Adrenal gland (tissue), 9 donors: ENCODE measurements at regions not wholly inside any gene's neighbourhood (a gene's known extent, or its start where the extent isn't known, plus 50 kb on each side); places are given as distances from the start of the nearest gene placed in this dataset.

ENCODE experiments used
- DNase-seq, 7 donors: peaks; one replicate each; pipeline ENCODE4 v3.0.0-alpha.2; 2019 to 2020
- H3K27ac ChIP-seq, 5 donors: fragments of 200-600 bp; sonication (generic) in 4 of 5; 1 replicate in 3 of 5; 2 replicates in 2 of 5; pipeline versions ENCODE4 v1.5.1 to v1.8.0; 2016 to 2020; ENCODE audit warnings: mild to moderate bottlenecking in 1 of 5
- H3K27me3 ChIP-seq: fragments of 200-600 bp; 2 replicates; pipeline ENCODE4 v1.8.0; 2021
- H3K36me3 ChIP-seq, 2 donors: fragments of 200-600 bp; replicated peaks in 1 of 2; 1 replicate in 1 of 2; 2 replicates in 1 of 2; pipeline versions ENCODE4 v1.5.1 to v1.8.0; 2018 to 2022
- H3K4me1 ChIP-seq, 2 donors: fragments of 200-600 bp; replicated peaks in 1 of 2; 1 replicate in 1 of 2; 2 replicates in 1 of 2; pipeline versions ENCODE4 v1.5.1 to v1.8.0; 2018 to 2021
- H3K4me3 ChIP-seq, 4 donors: fragments of 200-600 bp; sonication (generic) in 3 of 4; one replicate each; pipeline ENCODE4 v1.5.1; 2016 to 2018
- H3K9me3 ChIP-seq, 3 donors: fragments of 200-600 bp; sonication (generic) in 1 of 3; replicated peaks in 1 of 3; 1 replicate in 2 of 3; 2 replicates in 1 of 3; pipeline versions ENCODE4 v1.5.1 to v1.8.0; 2016 to 2021
- CTCF ChIP-seq, 6 experiments: fragments of 450-650 bp in 4 of 6; fragments of 200-600 bp in 2 of 6; sonication (generic) in 1 of 6; IDR thresholded peaks; 1 replicate in 5 of 6; 2 replicates in 1 of 6; pipeline versions ENCODE4 v1.5.1 to v1.8.0; 2016 to 2021; ENCODE audit warnings: antibody characterized with exemption in 6 of 6, mild to moderate bottlenecking in 2 of 6, moderate library complexity in 1 of 6
- POLR2A ChIP-seq, 2 donors: fragments of 450-650 bp; IDR thresholded peaks; one replicate each; pipeline ENCODE4 v1.6.1; 2017; ENCODE audit warnings: antibody characterized with exemption in 2 of 2, mild to moderate bottlenecking in 2 of 2, moderate library complexity in 1 of 2
- WGBS, 4 donors: extraction: QIAGEN DNeasy Blood & Tissue Kit in 2 of 4; methylation state at CpG; one replicate each; pipeline versions ENCODE4 v1.1.5 to v1.1.7; 2013 to 2017; 5-methylcytosine and 5-hydroxymethylcytosine counted together
- intact Hi-C, 2 donors: fragments of 100-400 bp; cut with DNase I; formaldehyde crosslinking; loops; one replicate each; pipeline versions ENCODE4 v1.14.1 to v1.15.0; 2022 to 2023
- donor health status: healthy with polysubstance abuse.
- donor health status: Bipolar disorder and iron deficiency.
- donor health status: DM: yes; HTN: yes; CAD: no.
- donor health status: DM: no; HTN: no; CAD: no.
- donor health status: DM: no; HTN: no; CAD: no.

DNA sequence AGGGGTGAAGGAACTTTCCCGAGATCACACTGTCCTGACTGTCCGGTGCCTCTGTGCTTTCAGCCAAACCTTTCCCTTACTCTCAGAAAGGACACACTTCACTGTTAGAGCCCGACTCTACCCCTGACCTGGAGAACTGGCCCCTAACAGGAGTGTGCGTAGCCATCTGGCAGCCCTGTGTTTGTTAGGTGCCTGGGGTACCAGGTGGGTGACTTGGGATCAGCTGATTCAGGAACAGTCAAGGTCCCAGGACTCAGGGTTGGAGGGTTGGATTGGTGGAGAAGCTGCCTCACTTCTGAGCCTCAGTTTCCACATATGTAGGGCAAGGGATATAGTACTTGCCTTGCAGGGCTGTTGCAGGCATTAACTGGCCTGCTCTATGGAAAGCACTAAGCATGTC, 98.3 kb upstream of the SLC6A11 start:
- TF ChIP-seq CTCF (IDR thresholded peaks at IDR 0.05) (no peak), POLR2A (IDR thresholded peaks at IDR 0.05) (no peak)
- Histone ChIP-seq H3K27me3 (peaks cover 7% of the 10 kb centered on the region), H3K36me3 (no peaks in the 10 kb centered on the region), H3K9me3 (no peaks in the 10 kb centered on the region), H3K27ac (no peak overlapping the region), H3K4me3 (no peak overlapping the region), H3K4me1 (no peaks in the 10 kb centered on the region)
- DNase-seq, result no peak
- intact Hi-C loops, result no loop called here
- WGBS, 4 donors, result 87 to 89% (median 88%) methylated on average over 4 of the region's 4 CpGs

DNA sequence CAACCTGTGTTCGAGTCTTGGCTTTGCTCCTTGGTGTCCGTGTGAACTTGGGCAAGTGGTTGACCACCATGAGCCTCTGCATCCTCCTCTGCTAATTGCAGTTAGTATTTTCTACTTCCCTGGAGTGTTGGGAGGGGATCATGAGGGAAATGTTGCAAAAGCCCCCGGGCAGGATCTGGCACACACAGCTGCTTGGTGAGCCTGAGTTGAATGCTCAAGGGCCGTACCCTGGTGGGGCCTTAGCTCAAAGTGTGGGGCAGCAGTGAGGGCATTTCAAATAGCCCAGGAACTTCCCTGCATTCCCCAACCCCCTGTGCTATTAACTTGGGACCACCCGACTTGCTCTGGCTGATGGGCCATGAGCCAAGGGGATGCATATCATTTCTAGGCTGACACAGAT, 94.9 kb upstream of the SLC6A11 start:
- H3K4me3 ChIP-seq, result no peak overlapping the region
- no peak overlapping the region for H3K27ac ChIP-seq
- intact Hi-C loops, result no loop called here
- H3K27me3 ChIP-seq, result no peaks in the 10 kb centered on the region
- no peak for DNase-seq
- TF ChIP-seq CTCF (IDR thresholded peaks at IDR 0.05) (no peak), POLR2A (IDR thresholded peaks at IDR 0.05) (no peak)
- no peaks in the 10 kb centered on the region for H3K9me3 ChIP-seq
- H3K36me3 ChIP-seq, result no peaks in the 10 kb centered on the region
- WGBS, 4 donors, result 69 to 96% (median 74%) methylated on average over 2 to 5 of the region's 5 CpGs
- no peaks in the 10 kb centered on the region for H3K4me1 ChIP-seq

DNA sequence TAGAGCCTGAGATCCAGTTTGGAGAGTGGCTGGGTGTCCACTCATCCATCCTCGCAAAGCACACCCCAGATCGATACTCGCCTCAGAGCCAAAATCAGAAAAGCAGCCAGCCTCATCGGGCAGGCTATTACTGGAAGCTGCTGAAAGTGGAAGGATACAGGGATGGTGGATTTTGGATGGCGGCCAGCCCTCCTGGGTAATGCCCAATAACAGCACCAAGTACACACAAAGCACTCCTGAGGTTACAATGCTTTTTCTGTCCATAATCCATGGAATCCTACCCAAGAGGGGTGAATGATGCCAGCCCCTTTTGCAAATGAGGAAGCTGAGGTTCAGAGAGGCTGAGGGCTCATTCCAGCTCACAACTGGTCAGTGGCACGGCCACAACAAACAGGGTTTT, 93.1 kb upstream of the SLC6A11 start:
- H3K27ac ChIP-seq, result no peak overlapping the region
- no peaks in the 10 kb centered on the region for H3K36me3 ChIP-seq
- no peak overlapping the region for H3K4me3 ChIP-seq
- no peak for TF ChIP-seq POLR2A (IDR thresholded peaks at IDR 0.05)
- TF ChIP-seq CTCF (IDR thresholded peaks at IDR 0.05), result no peak
- H3K4me1 ChIP-seq, result no peaks in the 10 kb centered on the region
- intact Hi-C loops, result no loop called here
- WGBS, 4 donors, result 55 to 70% (median 59%) methylated on average over 4 to 6 of the region's 6 CpGs
- H3K9me3 ChIP-seq, result no peaks in the 10 kb centered on the region
- DNase-seq, result peak in 1 of 7 donors; percentile 28
- no peaks in the 10 kb centered on the region for H3K27me3 ChIP-seq

DNA sequence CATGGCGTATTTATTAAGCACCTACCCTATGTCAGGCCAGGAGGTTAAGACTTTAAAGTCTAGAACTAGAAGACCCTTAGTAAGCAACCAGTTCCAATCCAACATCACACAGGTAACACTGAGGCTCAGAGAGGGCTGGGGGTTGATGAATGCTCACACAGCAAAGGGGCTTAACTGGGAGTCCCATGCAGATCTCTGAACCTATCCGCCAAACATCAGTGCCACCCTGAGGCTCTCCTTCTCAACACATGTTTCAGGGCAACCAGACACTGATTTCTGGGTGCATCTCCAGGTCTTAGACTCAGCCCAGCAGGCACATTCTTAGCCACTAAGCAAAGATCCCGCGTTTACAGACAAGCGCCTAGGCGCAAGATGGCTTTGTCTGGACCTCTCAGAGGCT, 92.0 kb upstream of the SLC6A11 start:
- H3K36me3 ChIP-seq, result no peaks in the 10 kb centered on the region
- H3K27ac ChIP-seq, result no peak overlapping the region
- TF ChIP-seq POLR2A (IDR thresholded peaks at IDR 0.05), result no peak
- TF ChIP-seq CTCF (IDR thresholded peaks at IDR 0.05), result no peak
- 68 to 82% (median 79%) methylated on average over 6 of the region's 6 CpGs for WGBS, 4 donors
- intact Hi-C loops, result no loop called here
- no peak for DNase-seq
- H3K27me3 ChIP-seq, result no peaks in the 10 kb centered on the region
- H3K4me3 ChIP-seq, result no peak overlapping the region
- H3K9me3 ChIP-seq, result no peaks in the 10 kb centered on the region
- no peaks in the 10 kb centered on the region for H3K4me1 ChIP-seq
